Neuronal stem cell (in vitro differentiated cells): ENCODE measurements at regions not wholly inside any gene's neighbourhood (a gene's known extent, or its start where the extent isn't known, plus 50 kb on each side); places are given as distances from the start of the nearest gene placed in this dataset.

ENCODE experiments used
- DNase-seq: peaks from one replicate; pipeline ENCODE4 v3.0.0-alpha.2; 2013; ENCODE audit warnings: low spot score
- H2AFZ ChIP-seq: one replicate; pipeline ENCODE4 v1.6.1; 2013; ENCODE audit warnings: mild to moderate bottlenecking, low read length, inconsistent platforms
- H2AK5ac ChIP-seq: 2 replicates; pipeline ENCODE4 v1.6.1; 2013; ENCODE audit warnings: low read depth, mild to moderate bottlenecking, inconsistent platforms, low read length, moderate library complexity, mixed read lengths
- H2BK120ac ChIP-seq: 2 replicates; pipeline ENCODE4 v1.6.1; 2013; ENCODE audit warnings: low read depth, mild to moderate bottlenecking, inconsistent platforms, low read length, moderate library complexity, mixed read lengths
- H2BK12ac ChIP-seq: one replicate; pipeline ENCODE4 v1.6.1; 2013; ENCODE audit warnings: low read length, inconsistent platforms
- H2BK15ac ChIP-seq: 2 replicates; pipeline ENCODE4 v1.6.1; 2013; ENCODE audit warnings: mild to moderate bottlenecking, low read length, inconsistent platforms, mixed read lengths
- H2BK5ac ChIP-seq: one replicate; pipeline ENCODE4 v1.6.1; 2013; ENCODE audit warnings: inconsistent platforms, mild to moderate bottlenecking, low read length, moderate library complexity
- H3K14ac ChIP-seq: one replicate; pipeline ENCODE4 v1.6.1; 2013; ENCODE audit warnings: low read length, inconsistent platforms
- H3K18ac ChIP-seq: 2 replicates; pipeline ENCODE4 v1.6.1; 2013; ENCODE audit warnings: low read length, inconsistent platforms
- H3K23ac ChIP-seq: 2 replicates; pipeline ENCODE4 v1.6.1; 2013; ENCODE audit warnings: low read depth, mild to moderate bottlenecking, mixed read lengths, low read length, inconsistent platforms; ENCODE audit not compliant: poor library complexity
- H3K27ac ChIP-seq: replicated peaks from 3 replicates; pipeline ENCODE4 v1.5.1; 2013; ENCODE audit warnings: low read length, inconsistent platforms
- H3K27me3 ChIP-seq, 3 experiments: 2 replicates each; pipeline ENCODE4 v1.6.1; 2013; ENCODE audit warnings: low read length in 3 of 3, mild to moderate bottlenecking in 2 of 3, inconsistent platforms in 1 of 3, low read depth in 1 of 3, mixed read lengths in 1 of 3, moderate library complexity in 1 of 3; ENCODE audit not compliant: control insufficient read depth in 3 of 3, insufficient read depth in 3 of 3
- H3K36me3 ChIP-seq, 2 donors: replicated peaks in 1 of 2; 2 replicates each; pipeline ENCODE4 v1.6.1; 2013; ENCODE audit warnings: low read length in 2 of 2; ENCODE audit not compliant: control insufficient read depth in 2 of 2, insufficient read depth in 2 of 2
- H3K4ac ChIP-seq: 2 replicates; pipeline ENCODE4 v1.6.1; 2013; ENCODE audit warnings: inconsistent platforms, mild to moderate bottlenecking, low read length, moderate library complexity
- H3K4me1 ChIP-seq, 2 donors: 1 replicate in 1 of 2; 2 replicates in 1 of 2; pipeline ENCODE4 v1.6.1; 2013; ENCODE audit warnings: low read length in 2 of 2, low read depth in 1 of 2; ENCODE audit not compliant: control insufficient read depth in 2 of 2, insufficient read depth in 1 of 2
- H3K4me2 ChIP-seq: one replicate; pipeline ENCODE4 v1.6.1; 2013; ENCODE audit warnings: mild to moderate bottlenecking, low read length, inconsistent platforms; ENCODE audit not compliant: insufficient read depth, poor library complexity, severe bottlenecking
- H3K4me3 ChIP-seq, 2 donors: 2 replicates each; pipeline ENCODE4 v1.5.1; 2013; ENCODE audit warnings: low read length in 2 of 2, mild to moderate bottlenecking in 2 of 2, inconsistent platforms in 1 of 2, moderate library complexity in 1 of 2
- H3K79me1 ChIP-seq: one replicate; pipeline ENCODE4 v1.6.1; 2013; ENCODE audit warnings: low read depth, mild to moderate bottlenecking, inconsistent platforms, low read length, moderate library complexity
- H3K9ac ChIP-seq: one replicate; pipeline ENCODE4 v1.6.1; 2013; ENCODE audit warnings: mild to moderate bottlenecking, low read depth, low read length, inconsistent platforms; ENCODE audit not compliant: poor library complexity
- H3K9me3 ChIP-seq, 2 donors: replicated peaks in 1 of 2; 2 replicates each; pipeline versions ENCODE3 to v1.6.1; 2013; ENCODE audit warnings: low read length in 2 of 2, mild to moderate bottlenecking in 2 of 2, inconsistent platforms in 1 of 2, low read depth in 1 of 2, mixed read lengths in 1 of 2, moderate library complexity in 1 of 2; ENCODE audit not compliant: control insufficient read depth in 2 of 2, insufficient read depth in 1 of 2
- H4K8ac ChIP-seq: one replicate; pipeline ENCODE4 v1.6.1; 2013; ENCODE audit warnings: low read depth, mild to moderate bottlenecking, inconsistent platforms, low read length, moderate library complexity
- H4K91ac ChIP-seq: one replicate; pipeline ENCODE4 v1.6.1; 2013; ENCODE audit warnings: low read length, low read depth, mild to moderate bottlenecking, inconsistent platforms; ENCODE audit not compliant: poor library complexity
- WGBS, 2 donors: extraction: QIAGEN DNeasy Blood & Tissue Kit; methylation state at CpG; one replicate each; pipeline ENCODE4 v1.1.7; 2013; ENCODE audit warnings: missing lambda C conversion rate in 2 of 2, mixed read lengths in 1 of 2; ENCODE audit not compliant: insufficient read length in 2 of 2, insufficient replicate concordance in 1 of 2; ENCODE audit errors: extremely low coverage in 2 of 2; 5-methylcytosine and 5-hydroxymethylcytosine counted together

GRCh38 chr11:107092667-107093066, 74.4 kb upstream of the GUCY1A2 start:
- no peaks in the 10 kb centered on the region for H3K36me3 ChIP-seq
- H2AFZ ChIP-seq, result no peak overlapping the region
- no peak overlapping the region for H3K4me2 ChIP-seq
- no peaks in the 10 kb centered on the region for H3K79me1 ChIP-seq
- no peak overlapping the region for H3K4me3 ChIP-seq
- no peak for DNase-seq
- no peak overlapping the region for H2BK12ac ChIP-seq
- no peak overlapping the region for H3K9ac ChIP-seq
- no peak overlapping the region for H2AK5ac ChIP-seq
- no peak overlapping the region for H2BK120ac ChIP-seq
- WGBS, 2 donors, result no CpG with 5 or more reads among the region's 3 CpGs
- H4K91ac ChIP-seq, result no peak overlapping the region
- no peak overlapping the region for H3K23ac ChIP-seq
- no peak overlapping the region for H2BK15ac ChIP-seq
- no peak overlapping the region for H3K4ac ChIP-seq
- no peaks in the 10 kb centered on the region for H3K27me3 ChIP-seq
- H3K14ac ChIP-seq, result no peak overlapping the region
- no peak overlapping the region for H3K27ac ChIP-seq
- no peaks in the 10 kb centered on the region for H3K4me1 ChIP-seq
- no peak overlapping the region for H3K18ac ChIP-seq
- H4K8ac ChIP-seq, result no peak overlapping the region
- H3K9me3 ChIP-seq, result no peaks in the 10 kb centered on the region
- no peak overlapping the region for H2BK5ac ChIP-seq

GRCh38 chr11:107078375-107078774, 60.1 kb upstream of the GUCY1A2 start:
- no peak overlapping the region for H3K27ac ChIP-seq

GRCh38 chr11:107076832-107077231, 58.6 kb upstream of the GUCY1A2 start:
- DNase-seq, result no peak
- H3K27me3 ChIP-seq, result no peaks in the 10 kb centered on the region
- no peak overlapping the region for H3K18ac ChIP-seq
- no peak overlapping the region for H3K14ac ChIP-seq
- H3K36me3 ChIP-seq, result no peaks in the 10 kb centered on the region
- H3K9me3 ChIP-seq, result peaks cover 0 to 3% of the 10 kb centered on the region in 2 donors
- H3K79me1 ChIP-seq, result no peaks in the 10 kb centered on the region
- no peak overlapping the region for H4K8ac ChIP-seq
- no CpG with 5 or more reads among the region's 2 CpGs for WGBS, 2 donors
- no peak overlapping the region for H3K4me3 ChIP-seq
- H2BK12ac ChIP-seq, result no peak overlapping the region
- no peak overlapping the region for H3K27ac ChIP-seq
- no peak overlapping the region for H3K4ac ChIP-seq
- H2BK5ac ChIP-seq, result no peak overlapping the region
- no peak overlapping the region for H3K4me2 ChIP-seq
- H3K9ac ChIP-seq, result no peak overlapping the region
- no peak overlapping the region for H2AFZ ChIP-seq
- no peak overlapping the region for H4K91ac ChIP-seq
- H2BK15ac ChIP-seq, result no peak overlapping the region
- H3K23ac ChIP-seq, result no peak overlapping the region
- no peak overlapping the region for H2BK120ac ChIP-seq
- H3K4me1 ChIP-seq, result no peaks in the 10 kb centered on the region
- H2AK5ac ChIP-seq, result no peak overlapping the region

More at GRCh38 chr11:107078375-107078774, 60.1 kb upstream of the GUCY1A2 start:
- Histone ChIP-seq H2BK120ac (no peak overlapping the region), H2AFZ (no peak overlapping the region), H3K14ac (no peak overlapping the region), H4K8ac (no peak overlapping the region), H3K23ac (no peak overlapping the region), H3K4me2 (no peak overlapping the region), H2AK5ac (no peak overlapping the region), H3K4ac (no peak overlapping the region), H3K9ac (no peak overlapping the region), H3K4me1 (no peaks in the 10 kb centered on the region), H3K18ac (no peak overlapping the region), H2BK15ac (no peak overlapping the region), H2BK12ac (no peak overlapping the region), H2BK5ac (no peak overlapping the region), H3K9me3 (peaks cover 0 to 6% of the 10 kb centered on the region in 2 donors), H4K91ac (no peak overlapping the region), H3K36me3 (no peaks in the 10 kb centered on the region), H3K79me1 (no peaks in the 10 kb centered on the region), H3K4me3 (no peak overlapping the region), H3K27me3 (no peaks in the 10 kb centered on the region)
- DNase-seq, result no peak
- no CpG with 5 or more reads among the region's 2 CpGs for WGBS, 2 donors

- Histone ChIP-seq H2BK15ac (no peak overlapping the region), H2AFZ (no peak overlapping the region), H3K4me3 (no peak overlapping the region), H2AK5ac (no peak overlapping the region), H3K4me1 (no peaks in the 10 kb centered on the region), H4K8ac (no peak overlapping the region), H2BK12ac (no peak overlapping the region), H3K27ac (no peak overlapping the region), H4K91ac (no peak overlapping the region), H3K79me1 (no peaks in the 10 kb centered on the region), H3K36me3 (no peaks in the 10 kb centered on the region), H2BK120ac (no peak overlapping the region), H3K23ac (no peak overlapping the region), H3K9ac (no peak overlapping the region), H3K14ac (no peak overlapping the region), H2BK5ac (no peak overlapping the region), H3K27me3 (no peaks in the 10 kb centered on the region), H3K9me3 (no peaks in the 10 kb centered on the region), H3K18ac (no peak overlapping the region), H3K4ac (no peak overlapping the region), H3K4me2 (no peak overlapping the region)
- no peak for DNase-seq
These were observed 52.9 kb upstream of the GUCY1A2 start for GRCh38 chr11:107071129-107071528.
